Thoracic aorta (tissue), 2 donors: ENCODE measurements at regions not wholly inside any gene's neighbourhood (a gene's known extent, or its start where the extent isn't known, plus 50 kb on each side); places are given as distances from the start of the nearest gene placed in this dataset.

Experiments used
- ATAC-seq: fragments of 150-250 bp; one replicate; pipeline ENCODE4 v1.8.0; 2017; ENCODE audit warnings: low read depth; ENCODE audit not compliant: insufficient number of reproducible peaks, low FRiP score
- DNase-seq: peaks from one replicate; pipeline ENCODE4 v3.0.0-alpha.2; 2020; ENCODE audit warnings: low spot score
- H3K27ac ChIP-seq, 2 donors: fragments of 200-600 bp; sonication (generic); 1 replicate in 1 of 2; 2 replicates in 1 of 2; pipeline ENCODE4 v1.5.1; 2016; ENCODE audit warnings: mild to moderate bottlenecking in 2 of 2, moderate library complexity in 2 of 2
- H3K27me3 ChIP-seq: fragments of 200-600 bp; sonication (generic); replicated peaks from 2 replicates; pipeline ENCODE4 v1.6.0; 2016; ENCODE audit warnings: mild to moderate bottlenecking; ENCODE audit not compliant: insufficient read depth
- H3K36me3 ChIP-seq: fragments of 200-600 bp; sonication (generic); one replicate; pipeline ENCODE4 v1.5.1; 2016
- H3K4me1 ChIP-seq, 2 donors: fragments of 200-600 bp; sonication (generic); 1 replicate in 1 of 2; 2 replicates in 1 of 2; pipeline versions ENCODE4 v1.5.1 to v1.6.0; 2016; ENCODE audit warnings: low read depth in 2 of 2, mild to moderate bottlenecking in 1 of 2; ENCODE audit not compliant: control insufficient read depth in 1 of 2
- H3K4me3 ChIP-seq: fragments of 200-600 bp; sonication (generic); 2 replicates; pipeline ENCODE4 v1.5.1; 2016; ENCODE audit warnings: mild to moderate bottlenecking
- H3K9me3 ChIP-seq: fragments of 200-600 bp; sonication (generic); 2 replicates; pipeline ENCODE4 v1.5.1; 2016
- TF ChIP-seq, protein P1 (sequence below): fragments of 200-600 bp; sonication (generic); IDR thresholded peaks from one replicate; pipeline ENCODE4 v1.5.1; 2019; ENCODE audit warnings: antibody characterized with exemption

DNA sequence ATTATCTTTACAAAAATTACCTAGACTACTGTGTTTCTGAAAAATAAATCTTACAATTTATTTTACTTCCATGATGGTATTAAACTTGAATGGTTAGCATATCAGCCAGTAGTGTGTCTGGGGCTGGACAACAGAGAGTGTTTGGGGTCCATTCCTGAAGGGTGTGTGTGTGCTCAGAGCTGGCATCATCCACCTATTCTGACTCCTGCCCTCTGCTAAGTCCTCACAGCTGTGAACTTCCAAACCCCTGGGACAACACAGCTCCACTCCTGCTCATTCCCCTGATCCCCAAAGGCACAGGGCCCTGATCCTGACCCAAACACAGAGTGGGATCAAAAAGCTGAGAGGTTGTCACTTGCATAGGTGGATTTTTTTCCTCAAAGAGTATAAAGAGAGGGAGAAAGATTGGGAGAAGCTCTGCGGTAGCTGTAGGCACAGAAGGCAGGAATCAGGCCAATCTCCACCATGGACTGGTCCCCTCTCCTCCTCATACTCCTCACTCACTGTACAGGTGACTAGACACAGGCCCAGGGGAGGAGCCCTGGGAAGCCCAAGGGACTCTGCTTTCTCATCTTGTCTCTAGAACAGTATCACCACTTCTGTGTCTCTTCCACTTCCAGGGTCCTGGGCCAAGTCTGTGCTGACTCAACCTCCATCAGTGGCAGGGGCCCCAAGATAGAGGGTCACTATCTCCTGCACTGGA lies 55.7 kb upstream of the TOP3B start:
- Histone ChIP-seq H3K27ac (no peak overlapping the region), H3K27me3 (no peaks in the 10 kb centered on the region), H3K4me3 (no peak overlapping the region), H3K36me3 (no peaks in the 10 kb centered on the region), H3K4me1 (no peaks in the 10 kb centered on the region), H3K9me3 (no peaks in the 10 kb centered on the region)
- TF ChIP-seq, protein P1, sequence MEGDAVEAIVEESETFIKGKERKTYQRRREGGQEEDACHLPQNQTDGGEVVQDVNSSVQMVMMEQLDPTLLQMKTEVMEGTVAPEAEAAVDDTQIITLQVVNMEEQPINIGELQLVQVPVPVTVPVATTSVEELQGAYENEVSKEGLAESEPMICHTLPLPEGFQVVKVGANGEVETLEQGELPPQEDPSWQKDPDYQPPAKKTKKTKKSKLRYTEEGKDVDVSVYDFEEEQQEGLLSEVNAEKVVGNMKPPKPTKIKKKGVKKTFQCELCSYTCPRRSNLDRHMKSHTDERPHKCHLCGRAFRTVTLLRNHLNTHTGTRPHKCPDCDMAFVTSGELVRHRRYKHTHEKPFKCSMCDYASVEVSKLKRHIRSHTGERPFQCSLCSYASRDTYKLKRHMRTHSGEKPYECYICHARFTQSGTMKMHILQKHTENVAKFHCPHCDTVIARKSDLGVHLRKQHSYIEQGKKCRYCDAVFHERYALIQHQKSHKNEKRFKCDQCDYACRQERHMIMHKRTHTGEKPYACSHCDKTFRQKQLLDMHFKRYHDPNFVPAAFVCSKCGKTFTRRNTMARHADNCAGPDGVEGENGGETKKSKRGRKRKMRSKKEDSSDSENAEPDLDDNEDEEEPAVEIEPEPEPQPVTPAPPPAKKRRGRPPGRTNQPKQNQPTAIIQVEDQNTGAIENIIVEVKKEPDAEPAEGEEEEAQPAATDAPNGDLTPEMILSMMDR, result no peak
- ATAC-seq (no peak), DNase-seq (no peak)

DNA sequence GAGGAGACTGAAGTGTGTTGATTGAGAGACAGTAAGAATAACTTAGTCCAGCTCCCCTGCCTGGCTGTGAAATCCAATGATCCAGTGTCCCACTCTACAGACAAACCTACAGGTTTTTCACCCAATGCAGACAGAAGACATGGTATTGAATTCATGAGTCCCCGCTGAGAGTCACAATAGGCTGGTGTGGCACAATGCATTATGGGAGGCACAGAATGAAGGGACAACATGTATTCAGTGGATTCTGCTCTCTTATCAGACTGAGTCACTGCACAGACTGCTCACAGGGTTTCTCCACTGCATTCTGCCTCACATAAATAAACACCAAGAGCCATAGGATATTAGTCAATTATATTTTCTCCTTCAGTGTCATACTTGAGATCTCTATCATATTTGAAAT lies 55.2 kb upstream of the TOP3B start:
- Histone ChIP-seq H3K9me3 (no peaks in the 10 kb centered on the region), H3K27me3 (no peaks in the 10 kb centered on the region), H3K4me3 (no peak overlapping the region), H3K36me3 (no peaks in the 10 kb centered on the region), H3K27ac (no peak overlapping the region), H3K4me1 (no peaks in the 10 kb centered on the region)
- no peak for DNase-seq
- ATAC-seq, result no peak
- TF ChIP-seq, protein P1, result no peak

DNA sequence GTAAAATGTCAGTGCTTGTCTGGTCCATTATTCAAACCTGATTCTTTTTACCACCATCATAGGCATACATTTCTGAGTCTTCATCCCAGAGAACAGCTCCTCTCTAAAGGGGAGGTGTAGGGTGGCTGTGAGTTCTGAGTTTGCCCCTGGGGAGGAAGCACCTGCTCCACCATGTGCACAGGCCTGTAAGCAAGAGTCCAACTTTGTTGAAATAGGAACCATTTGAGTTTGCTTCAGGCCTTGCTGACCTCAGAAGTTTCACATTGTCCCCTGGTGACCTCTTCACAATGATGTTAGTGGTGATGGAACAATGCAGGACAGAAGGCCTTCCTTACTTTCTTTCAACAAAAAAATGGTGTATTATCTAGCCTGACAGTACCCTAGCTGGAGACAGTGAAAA lies 54.6 kb upstream of the TOP3B start:
- Histone ChIP-seq H3K27ac (no peak overlapping the region), H3K36me3 (no peaks in the 10 kb centered on the region), H3K9me3 (no peaks in the 10 kb centered on the region), H3K4me3 (no peak overlapping the region), H3K27me3 (no peaks in the 10 kb centered on the region), H3K4me1 (no peaks in the 10 kb centered on the region)
- TF ChIP-seq, protein P1, result no peak
- no peak for DNase-seq
- no peak for ATAC-seq

DNA sequence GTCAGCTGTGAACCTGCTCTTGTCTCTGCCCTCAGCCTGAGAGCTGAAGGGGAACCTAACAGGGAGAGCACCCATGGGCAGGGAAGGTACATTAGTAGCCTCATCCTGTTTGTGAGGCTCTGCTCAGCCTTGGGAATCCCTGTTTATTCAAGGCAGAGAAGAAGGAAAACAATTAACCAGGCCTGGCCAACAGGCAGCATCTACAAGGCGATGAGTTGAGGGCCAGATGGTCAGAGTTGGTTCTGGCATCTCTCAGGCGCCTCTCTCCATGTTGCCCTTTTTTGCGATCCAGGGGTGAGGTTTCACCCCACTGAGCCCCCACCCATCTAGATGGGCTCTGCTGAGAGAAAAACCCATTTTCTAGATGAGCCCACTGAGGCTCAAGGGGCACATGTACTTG lies 54.0 kb upstream of the TOP3B start:
- no peak overlapping the region for H3K4me3 ChIP-seq
- DNase-seq, result no peak
- H3K27me3 ChIP-seq, result no peaks in the 10 kb centered on the region
- H3K27ac ChIP-seq, result no peak overlapping the region
- H3K9me3 ChIP-seq, result no peaks in the 10 kb centered on the region
- ATAC-seq, result no peak
- peaks cover 3 to 5% of the 10 kb centered on the region in 2 donors for H3K4me1 ChIP-seq
- H3K36me3 ChIP-seq, result no peaks in the 10 kb centered on the region
- TF ChIP-seq, protein P1, result no peak

DNA sequence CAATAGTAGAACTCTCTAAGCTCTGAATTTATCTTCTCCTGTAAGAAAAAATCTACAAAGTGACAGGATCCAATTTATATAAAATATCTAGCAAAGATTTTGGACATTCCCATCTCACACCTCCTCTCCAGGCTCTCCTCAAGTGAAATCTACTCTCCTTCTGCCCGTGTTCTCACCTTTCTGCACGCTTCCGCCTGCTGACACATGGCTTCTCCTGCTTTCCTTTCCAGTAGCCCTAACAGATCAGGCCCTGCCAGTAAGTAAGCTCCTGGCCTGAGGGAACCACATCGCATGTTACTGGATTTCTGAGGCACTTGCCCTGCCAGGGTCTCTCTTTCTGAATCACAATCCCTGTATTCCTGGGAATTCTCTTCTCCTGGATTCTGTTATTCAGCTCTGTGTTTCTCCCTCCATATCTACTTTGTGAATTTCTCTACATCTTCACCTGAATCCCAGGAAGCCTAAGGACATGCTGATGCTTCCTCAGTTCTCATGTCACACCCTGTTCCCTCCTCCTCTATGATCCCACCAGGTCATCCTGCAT lies 53.3 kb upstream of the TOP3B start:
- H3K36me3 ChIP-seq, result no peaks in the 10 kb centered on the region
- TF ChIP-seq, protein P1, result no peak
- no peaks in the 10 kb centered on the region for H3K27me3 ChIP-seq
- ATAC-seq (no peak), DNase-seq (no peak)
- H3K27ac ChIP-seq, result no peak overlapping the region
- no peaks in the 10 kb centered on the region for H3K9me3 ChIP-seq
- H3K4me3 ChIP-seq, result no peak overlapping the region
- H3K4me1 ChIP-seq, result peaks cover 7 to 13% of the 10 kb centered on the region in 2 donors
